IMR-90 (cell line): ENCODE measurements at regions not wholly inside any gene's neighbourhood (a gene's known extent, or its start where the extent isn't known, plus 50 kb on each side); places are given as distances from the start of the nearest gene placed in this dataset.

Experiments used
- ATAC-seq: fragments of 200-7000 bp; cut with Tn5 transposase; 2 replicates; pipeline ENCODE4 v1.9.1; 2020; ENCODE audit warnings: low read depth, mild to moderate bottlenecking, moderate library complexity
- BruUV-seq: library from RNA; stranded (reverse); fragments of 400-500 nt; replicated peaks from 2 replicates; lab custom pipeline; 2021; lab: Mats Ljungman, UMichigan
- CTCF ChIA-PET: fragments of 300-600 bp; formaldehyde crosslinking; extraction: SDS; loops from one replicate; lab custom pipeline; 2021; ENCODE audit warnings: antibody characterized with exemption; lab: Yijun Ruan, JAX
- POLR2A ChIA-PET: fragments of 300-600 bp; sonication (Branson Sonifier 250); formaldehyde crosslinking; loops from one replicate; lab custom pipeline; 2022; ENCODE audit warnings: antibody characterized with exemption; ENCODE audit not compliant: unreplicated experiment; lab: Charles Lee
- DNase-seq: peaks from one replicate; pipeline ENCODE4 v3.0.0; 2013
- H2AFZ ChIP-seq: replicated peaks from 2 replicates; pipeline ENCODE3; 2013; ENCODE audit warnings: low read length, mild to moderate bottlenecking; ENCODE audit not compliant: poor library complexity
- H2AK5ac ChIP-seq: 2 replicates; pipeline ENCODE4 v1.6.1; 2013; ENCODE audit warnings: low read depth, low read length, inconsistent platforms
- H2AK9ac ChIP-seq: replicated peaks from 2 replicates; pipeline ENCODE3; 2013; ENCODE audit warnings: mild to moderate bottlenecking, low read depth, low read length, moderate library complexity; ENCODE audit not compliant: poor library complexity
- H2BK120ac ChIP-seq: 2 replicates; pipeline ENCODE4 v1.6.1; 2013; ENCODE audit warnings: low read depth, low read length, inconsistent platforms
- H2BK15ac ChIP-seq: 3 replicates; pipeline ENCODE4 v1.6.1; 2013; ENCODE audit warnings: low read depth, low read length, inconsistent platforms
- H2BK20ac ChIP-seq: 2 replicates; pipeline ENCODE4 v1.6.1; 2013; ENCODE audit warnings: low read depth, mild to moderate bottlenecking, inconsistent platforms, low read length, moderate library complexity
- H2BK5ac ChIP-seq: 2 replicates; pipeline ENCODE4 v1.6.1; 2013; ENCODE audit warnings: mild to moderate bottlenecking, low read depth, low read length, inconsistent platforms; ENCODE audit not compliant: poor library complexity, severe bottlenecking
- H3K14ac ChIP-seq: replicated peaks from 2 replicates; pipeline ENCODE4 v1.6.1; 2013; ENCODE audit warnings: low read depth, low read length, inconsistent platforms
- H3K18ac ChIP-seq: 2 replicates; pipeline ENCODE4 v1.6.1; 2013; ENCODE audit warnings: low read depth, low read length, control low read depth
- H3K23ac ChIP-seq: 2 replicates; pipeline ENCODE4 v1.6.1; 2013; ENCODE audit warnings: low read depth, low read length, inconsistent platforms
- H3K27ac ChIP-seq: 2 replicates; pipeline ENCODE4 v1.5.1; 2013; ENCODE audit warnings: mild to moderate bottlenecking, control low read depth, low read length; ENCODE audit not compliant: insufficient read depth
- H3K27me3 ChIP-seq: 2 replicates; pipeline ENCODE4 v1.6.1; 2013; ENCODE audit warnings: low read length; ENCODE audit not compliant: control insufficient read depth, insufficient read depth
- H3K36me3 ChIP-seq: 2 replicates; pipeline ENCODE4 v1.6.1; 2013; ENCODE audit warnings: low read length, mixed read lengths; ENCODE audit not compliant: control insufficient read depth, insufficient read depth
- H3K4ac ChIP-seq: 2 replicates; pipeline ENCODE4 v1.6.1; 2013; ENCODE audit warnings: low read depth, low read length, inconsistent platforms
- H3K4me1 ChIP-seq: 2 replicates; pipeline ENCODE4 v1.6.1; 2013; ENCODE audit warnings: low read length, mixed read lengths; ENCODE audit not compliant: control insufficient read depth, insufficient read depth
- H3K4me2 ChIP-seq: 2 replicates; pipeline ENCODE4 v1.6.1; 2013; ENCODE audit warnings: low read depth, mild to moderate bottlenecking, control low read depth, low read length, moderate library complexity
- H3K4me3 ChIP-seq: 2 replicates; pipeline ENCODE4 v1.5.1; 2013; ENCODE audit warnings: low read depth, mild to moderate bottlenecking, control low read depth, low read length, moderate library complexity; ENCODE audit not compliant: insufficient read depth
- H3K56ac ChIP-seq: 2 replicates; pipeline ENCODE4 v1.6.1; 2013; ENCODE audit warnings: low read length, inconsistent platforms; ENCODE audit not compliant: insufficient read depth; ENCODE audit errors: extremely low read depth
- H3K79me1 ChIP-seq, 2 experiments: 2 replicates each; pipeline ENCODE4 v1.6.1; 2013; ENCODE audit warnings: low read length in 2 of 2, inconsistent platforms in 1 of 2, low read depth in 1 of 2
- H3K9ac ChIP-seq: 2 replicates; pipeline ENCODE4 v1.6.1; 2013; ENCODE audit warnings: low read depth, low read length, control low read depth
- H3K9me1 ChIP-seq: 2 replicates; pipeline ENCODE4 v1.6.1; 2013; ENCODE audit warnings: low read length, inconsistent platforms; ENCODE audit not compliant: insufficient read depth
- H3K9me3 ChIP-seq: 2 replicates; pipeline ENCODE4 v1.6.1; 2013; ENCODE audit warnings: low read length; ENCODE audit not compliant: control insufficient read depth, insufficient read depth
- H4K20me1 ChIP-seq: 2 replicates; pipeline ENCODE4 v1.6.1; 2013; ENCODE audit warnings: low read length, inconsistent platforms; ENCODE audit not compliant: insufficient read depth
- H4K5ac ChIP-seq: 2 replicates; pipeline ENCODE4 v1.6.1; 2013; ENCODE audit warnings: mild to moderate bottlenecking, low read depth, low read length, control low read depth
- H4K8ac ChIP-seq, 2 experiments: 2 replicates each; pipeline ENCODE4 v1.6.1; 2013; ENCODE audit warnings: low read depth in 2 of 2, low read length in 2 of 2, control low read depth in 1 of 2, inconsistent platforms in 1 of 2
- H4K91ac ChIP-seq: 2 replicates; pipeline ENCODE4 v1.6.1; 2013; ENCODE audit warnings: low read depth, low read length, inconsistent platforms; ENCODE audit not compliant: insufficient read depth
- BHLHE40 ChIP-seq: fragments of 150-350 bp; IDR thresholded peaks from 2 replicates; pipeline ENCODE4 v1.6.1; 2016; ENCODE audit warnings: mild to moderate bottlenecking, low read depth, low read length
- CHD1 ChIP-seq: IDR thresholded peaks from 2 replicates; pipeline ENCODE4 v1.6.1; 2012; ENCODE audit warnings: low read depth, low read length, improper control_type of control experiment
- CTCF ChIP-seq: conservative IDR thresholded peaks from 2 replicates; pipeline ENCODE4 v1.5.1; 2012; ENCODE audit warnings: mild to moderate bottlenecking, low read depth, low read length, improper control_type of control experiment
- FOS ChIP-seq: fragments of 150-350 bp; IDR thresholded peaks from 2 replicates; pipeline ENCODE4 v1.6.1; 2016; ENCODE audit warnings: low read depth, low read length
- MAZ ChIP-seq: IDR thresholded peaks from 2 replicates; pipeline ENCODE4 v1.6.1; 2012; ENCODE audit warnings: low read depth, mild to moderate bottlenecking, low read length, improper control_type of control experiment, moderate library complexity, borderline replicate concordance
- MXI1 ChIP-seq: IDR thresholded peaks from 2 replicates; pipeline ENCODE4 v1.6.1; 2012; ENCODE audit warnings: low read depth, mild to moderate bottlenecking, low read length, moderate library complexity, borderline replicate concordance
- WGBS, 2 experiments: methylation state at CpG; one replicate each; pipeline versions ENCODE4 v1.1.5 to v1.1.7; 2013; ENCODE audit warnings: missing lambda C conversion rate in 2 of 2; ENCODE audit not compliant: insufficient read length in 1 of 2; ENCODE audit errors: extremely low coverage in 2 of 2; 5-methylcytosine and 5-hydroxymethylcytosine counted together
- dilution Hi-C: fragments of 300-500 bp; cut with HindIII; formaldehyde crosslinking; loops from one replicate; pipeline ENCODE4 v1.14.3; 2018; ENCODE audit warnings: low sequenced_read_pairs; ENCODE audit not compliant: unreplicated experiment
- in situ Hi-C: fragments of 300-500 bp; cut with MboI; formaldehyde crosslinking; loops from 3 replicates; pipeline ENCODE4 v1.14.3; 2019; ENCODE audit warnings: low sequenced_read_pairs, inconsistent platforms, mixed read lengths
- intact Hi-C: fragments of 100-400 bp; cut with micrococcal nuclease; formaldehyde crosslinking; loops from 2 replicates; pipeline ENCODE4 v1.10.0; 2022
- TF ChIP-seq, protein P1 (sequence below): fragments of 150-350 bp; IDR thresholded peaks from 2 replicates; pipeline ENCODE4 v1.6.1; 2016; ENCODE audit warnings: low read depth, mild to moderate bottlenecking, low read length, moderate library complexity, borderline replicate concordance

GRCh38 chr10:117638664-117639200, 96.2 kb downstream of the EMX2 start:
- H3K4me1 ChIP-seq, result no peaks in the 10 kb centered on the region
- no peak overlapping the region for H3K18ac ChIP-seq
- H3K9me1 ChIP-seq, result no peaks in the 10 kb centered on the region
- no peak overlapping the region for H3K4ac ChIP-seq
- intact Hi-C loops, result no loop called here
- H4K20me1 ChIP-seq, result no peaks in the 10 kb centered on the region
- no peak overlapping the region for H3K27ac ChIP-seq
- H2AFZ ChIP-seq, result no peak overlapping the region
- ATAC-seq, result no peak
- H3K23ac ChIP-seq, result no peak overlapping the region
- H3K56ac ChIP-seq, result no peak overlapping the region
- in situ Hi-C loops, result no loop called here
- H2AK5ac ChIP-seq, result no peak overlapping the region
- H2AK9ac ChIP-seq, result no peak overlapping the region
- H3K27me3 ChIP-seq, result no peaks in the 10 kb centered on the region
- ChIA-PET POLR2A (no interaction called here), CTCF (no interaction called here)
- H3K36me3 ChIP-seq, result no peaks in the 10 kb centered on the region
- peaks cover 3% of the 10 kb centered on the region for H3K9me3 ChIP-seq
- no peak overlapping the region for H3K4me3 ChIP-seq
- no peak overlapping the region for H3K14ac ChIP-seq
- no peak for TF ChIP-seq MXI1
- no peak for TF ChIP-seq CHD1
- no peak for TF ChIP-seq FOS
- TF ChIP-seq, protein P1, sequence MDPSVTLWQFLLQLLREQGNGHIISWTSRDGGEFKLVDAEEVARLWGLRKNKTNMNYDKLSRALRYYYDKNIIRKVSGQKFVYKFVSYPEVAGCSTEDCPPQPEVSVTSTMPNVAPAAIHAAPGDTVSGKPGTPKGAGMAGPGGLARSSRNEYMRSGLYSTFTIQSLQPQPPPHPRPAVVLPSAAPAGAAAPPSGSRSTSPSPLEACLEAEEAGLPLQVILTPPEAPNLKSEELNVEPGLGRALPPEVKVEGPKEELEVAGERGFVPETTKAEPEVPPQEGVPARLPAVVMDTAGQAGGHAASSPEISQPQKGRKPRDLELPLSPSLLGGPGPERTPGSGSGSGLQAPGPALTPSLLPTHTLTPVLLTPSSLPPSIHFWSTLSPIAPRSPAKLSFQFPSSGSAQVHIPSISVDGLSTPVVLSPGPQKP, result no peak
- no peak for TF ChIP-seq BHLHE40
- no peak for TF ChIP-seq MAZ
- TF ChIP-seq CTCF, result no peak
- BruUV-seq, result no TSS peak
- no peak overlapping the region for H2BK5ac ChIP-seq
- H2BK15ac ChIP-seq, result no peak overlapping the region
- DNase-seq, result no peak
- dilution Hi-C loops, result no loop called here
- no peak overlapping the region for H4K91ac ChIP-seq
- H3K4me2 ChIP-seq, result no peak overlapping the region
- no peaks in the 10 kb centered on the region for H3K79me1 ChIP-seq
- no peak overlapping the region for H2BK120ac ChIP-seq
- no peak overlapping the region for H3K9ac ChIP-seq
- no CpG with 5 or more reads among the region's 1 CpG for WGBS, 2 experiments
- H2BK20ac ChIP-seq, result no peak overlapping the region
- no peak overlapping the region for H4K8ac ChIP-seq
- H4K5ac ChIP-seq, result no peak overlapping the region
